Suprapubic skin (tissue), 4 donors: ENCODE measurements at regions not wholly inside any gene's neighbourhood (a gene's known extent, or its start where the extent isn't known, plus 50 kb on each side); places are given as distances from the start of the nearest gene placed in this dataset.

Experiments used
- DNase-seq, 2 donors: peaks; one replicate each; pipeline ENCODE4 v3.0.0-alpha.2; 2019; ENCODE audit warnings: low spot score in 2 of 2
- H3K27ac ChIP-seq: fragments of 200-600 bp; sonication (generic); one replicate; pipeline ENCODE4 v1.5.1; 2019
- H3K27me3 ChIP-seq: fragments of 200-600 bp; sonication (generic); one replicate; pipeline ENCODE4 v1.5.1; 2019
- H3K36me3 ChIP-seq: fragments of 200-600 bp; sonication (generic); one replicate; pipeline ENCODE4 v1.5.1; 2019
- H3K4me1 ChIP-seq: fragments of 200-600 bp; sonication (generic); one replicate; pipeline ENCODE4 v1.5.1; 2019
- H3K4me3 ChIP-seq: fragments of 200-600 bp; sonication (generic); one replicate; pipeline ENCODE4 v1.5.1; 2019; ENCODE audit warnings: mild to moderate bottlenecking
- H3K9me3 ChIP-seq: fragments of 200-600 bp; sonication (generic); one replicate; pipeline ENCODE4 v1.5.1; 2019
- CTCF ChIP-seq, 2 donors: fragments of 200-600 bp in 1 of 2; fragments of 450-650 bp in 1 of 2; sonication (generic) in 1 of 2; IDR thresholded peaks; one replicate each; pipeline ENCODE4 v1.5.1; 2016 to 2019; ENCODE audit warnings: antibody characterized with exemption in 2 of 2, mild to moderate bottlenecking in 1 of 2, moderate library complexity in 1 of 2
- EP300 ChIP-seq: sonication (generic); formaldehyde crosslinking; IDR thresholded peaks from one replicate; pipeline ENCODE4 v1.6.1; 2017; ENCODE audit warnings: antibody characterized with exemption
- POLR2A ChIP-seq, 2 donors: fragments of 450-650 bp; IDR thresholded peaks; one replicate each; pipeline ENCODE4 v1.6.1; 2017; ENCODE audit warnings: antibody characterized with exemption in 2 of 2, mild to moderate bottlenecking in 2 of 2, moderate library complexity in 2 of 2
- POLR2AphosphoS5 ChIP-seq, 3 donors: sonication (generic); formaldehyde crosslinking; IDR thresholded peaks; one replicate each; pipeline ENCODE4 v1.6.1; 2017; ENCODE audit warnings: antibody characterized with exemption in 3 of 3
- WGBS: methylation state at CpG from one replicate; pipeline ENCODE4 v1.1.5; 2018; 5-methylcytosine and 5-hydroxymethylcytosine counted together

GRCh38 chr1:96553811-96554210 is 167.8 kb upstream of the PTBP2 start:
- 83% methylated on average over 1 of the region's 1 CpG for WGBS
- Histone ChIP-seq H3K27me3 (no peaks in the 10 kb centered on the region), H3K4me3 (no peak overlapping the region), H3K9me3 (no peaks in the 10 kb centered on the region), H3K36me3 (no peaks in the 10 kb centered on the region), H3K4me1 (no peaks in the 10 kb centered on the region), H3K27ac (no peak overlapping the region)
- TF ChIP-seq CTCF (IDR thresholded peaks at IDR 0.05): no peak
- no peak for TF ChIP-seq POLR2A (IDR thresholded peaks at IDR 0.05)
- TF ChIP-seq POLR2AphosphoS5 (IDR thresholded peaks at IDR 0.05): no peak
- no peak for TF ChIP-seq EP300
- DNase-seq: no peak

GRCh38 chr1:96554364-96554763 is 167.2 kb upstream of the PTBP2 start:
- Histone ChIP-seq H3K27ac (no peak overlapping the region), H3K27me3 (no peaks in the 10 kb centered on the region), H3K4me1 (no peaks in the 10 kb centered on the region), H3K4me3 (no peak overlapping the region), H3K9me3 (no peaks in the 10 kb centered on the region), H3K36me3 (no peaks in the 10 kb centered on the region)
- TF ChIP-seq POLR2AphosphoS5 (IDR thresholded peaks at IDR 0.05): no peak
- no peak for TF ChIP-seq EP300
- no peak for TF ChIP-seq CTCF (IDR thresholded peaks at IDR 0.05)
- TF ChIP-seq POLR2A (IDR thresholded peaks at IDR 0.05): no peak
- no peak for DNase-seq
- WGBS: 86% methylated on average over 4 of the region's 4 CpGs

- no peaks in the 10 kb centered on the region for H3K36me3 ChIP-seq
- H3K4me1 ChIP-seq: no peaks in the 10 kb centered on the region
- DNase-seq: no peak
- TF ChIP-seq POLR2AphosphoS5 (IDR thresholded peaks at IDR 0.05): no peak
- TF ChIP-seq POLR2A (IDR thresholded peaks at IDR 0.05): no peak
- no peak for TF ChIP-seq CTCF (IDR thresholded peaks at IDR 0.05)
- no peak for TF ChIP-seq EP300
- no peak overlapping the region for H3K27ac ChIP-seq
- H3K4me3 ChIP-seq: no peak overlapping the region
- no peaks in the 10 kb centered on the region for H3K9me3 ChIP-seq
- 78% methylated on average over 5 of the region's 5 CpGs for WGBS
- H3K27me3 ChIP-seq: no peaks in the 10 kb centered on the region
Measured at GRCh38 chr1:96557336-96557735, 164.2 kb upstream of the PTBP2 start.

GRCh38 chr1:96558635-96559034 is 162.9 kb upstream of the PTBP2 start:
- no peak for DNase-seq
- Histone ChIP-seq H3K27ac (no peak overlapping the region), H3K9me3 (no peaks in the 10 kb centered on the region), H3K4me1 (no peaks in the 10 kb centered on the region), H3K27me3 (no peaks in the 10 kb centered on the region), H3K36me3 (no peaks in the 10 kb centered on the region), H3K4me3 (no peak overlapping the region)
- no peak for TF ChIP-seq POLR2AphosphoS5 (IDR thresholded peaks at IDR 0.05)
- TF ChIP-seq CTCF (IDR thresholded peaks at IDR 0.05): no peak
- no peak for TF ChIP-seq EP300
- WGBS: 59% methylated on average over 1 of the region's 1 CpG

- no peaks in the 10 kb centered on the region for H3K36me3 ChIP-seq
Measured at GRCh38 chr1:96559181-96559580, 162.4 kb upstream of the PTBP2 start.

More at GRCh38 chr1:96559181-96559580, 162.4 kb upstream of the PTBP2 start:
- H3K9me3 ChIP-seq: no peaks in the 10 kb centered on the region
- DNase-seq: no peak
- 60% methylated on average over 4 of the region's 4 CpGs for WGBS
- H3K27ac ChIP-seq: no peak overlapping the region
- no peak overlapping the region for H3K4me3 ChIP-seq
- TF ChIP-seq POLR2AphosphoS5 (IDR thresholded peaks at IDR 0.05): no peak
- TF ChIP-seq EP300: no peak
- TF ChIP-seq POLR2A (IDR thresholded peaks at IDR 0.05): no peak
- TF ChIP-seq CTCF (IDR thresholded peaks at IDR 0.05): no peak
- no peaks in the 10 kb centered on the region for H3K4me1 ChIP-seq
- no peaks in the 10 kb centered on the region for H3K27me3 ChIP-seq
